ENCODE measurements at regions not wholly inside any gene's neighbourhood (a gene's known extent, or its start where the extent isn't known, plus 50 kb on each side); places are given as distances from the start of the nearest gene placed in this dataset.
"Not testable (repeated sequence)": the region's sequence is repeated elsewhere in the genome, so short reads cannot be mapped to it uniquely, and the experiment has no call there.

- no peak for DNase-seq (ENCODE audit: low spot score)
- POLR2A ChIA-PET (ENCODE audit: low non-redundant PET) = no interaction called here
- no peak for TF ChIP-seq CTCF (conservative IDR thresholded peaks at IDR 0.05; ENCODE audit: low read depth)
- CTCF ChIA-PET = interaction anchor here (0.7 kb wide), 1 partner anchor 39 kb away, joined by 4 read pairs; no protein-coding TSS in a partner anchor
- no peak overlapping the region for H3K27ac ChIP-seq
Observed at GRCh38 chr7:76139670-76140069, 62.0 kb upstream of the SRRM3 start.

- H3K27ac ChIP-seq; POLR2A ChIA-PET (ENCODE audit: low non-redundant PET); DNase-seq (ENCODE audit: low spot score): not testable (repeated sequence)
- CTCF ChIA-PET = interaction anchor here (0.6 kb wide), 1 partner anchor 104 kb away, joined by 4 read pairs; no protein-coding TSS in a partner anchor
Observed at GRCh38 chr7:76140259-76140658, 61.4 kb upstream of the SRRM3 start.

DNA sequence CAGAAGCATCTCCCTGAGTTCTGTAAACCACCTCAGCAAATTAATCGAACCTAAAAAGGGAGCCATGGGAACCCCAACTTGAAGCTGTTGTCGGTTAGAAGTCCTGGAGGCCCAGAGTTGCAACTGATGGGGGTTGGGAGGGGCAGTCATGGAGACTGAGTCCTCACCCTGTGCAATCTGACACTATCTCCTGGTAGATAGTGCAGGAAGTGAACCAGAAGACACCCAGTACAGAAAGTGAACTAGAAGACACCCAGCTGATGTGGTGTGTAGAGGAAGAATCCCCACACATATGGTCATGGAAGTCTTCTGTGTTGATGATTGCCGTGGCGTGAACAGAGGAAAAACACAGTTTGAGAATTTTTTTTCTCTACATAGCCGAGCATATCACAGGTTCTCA lies 58.8 kb upstream of the SRRM3 start:
- CTCF ChIA-PET = interaction anchor here (0.6 kb wide), 1 partner anchor 26 kb away, joined by 3 read pairs; no protein-coding TSS in a partner anchor
- no peak overlapping the region for H3K27ac ChIP-seq
- TF ChIP-seq CTCF (conservative IDR thresholded peaks at IDR 0.05; ENCODE audit: low read depth) = no peak
- POLR2A ChIA-PET (ENCODE audit: low non-redundant PET) = no interaction called here
- no peak for DNase-seq (ENCODE audit: low spot score)

- POLR2A ChIA-PET (ENCODE audit: low non-redundant PET); H3K27ac ChIP-seq; CTCF ChIA-PET; DNase-seq (ENCODE audit: low spot score): not testable (repeated sequence)
Observed at GRCh38 chr7:76144664-76145270, 56.9 kb upstream of the SRRM3 start.

DNA sequence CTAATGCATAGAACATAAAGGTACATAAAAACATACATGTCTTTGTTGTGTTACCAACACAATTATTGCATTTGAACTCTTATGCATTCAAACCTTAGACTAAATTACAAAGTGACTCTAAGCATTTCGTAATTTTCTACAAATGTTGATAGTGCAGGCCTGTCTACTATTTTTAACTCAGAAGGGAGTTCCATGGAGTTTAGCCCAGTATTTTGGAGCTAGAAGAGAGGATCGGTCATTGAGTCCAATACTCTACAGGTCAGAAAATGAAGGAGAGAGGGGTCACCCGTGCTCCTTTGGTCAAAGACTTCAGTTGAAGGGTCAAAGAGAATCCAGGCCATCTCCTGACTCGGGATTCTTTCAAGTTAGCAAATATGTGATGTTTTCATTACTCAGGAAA lies 55.3 kb upstream of the SRRM3 start:
- ChIA-PET POLR2A (ENCODE audit: low non-redundant PET) (no interaction called here), CTCF (no interaction called here)
- DNase-seq (ENCODE audit: low spot score) = no peak
- no peak for TF ChIP-seq CTCF (conservative IDR thresholded peaks at IDR 0.05; ENCODE audit: low read depth)
- H3K27ac ChIP-seq = no peak overlapping the region

- H3K27ac ChIP-seq; DNase-seq (ENCODE audit: low spot score); POLR2A ChIA-PET (ENCODE audit: low non-redundant PET); CTCF ChIA-PET: not testable (repeated sequence)
Observed at GRCh38 chr7:76148947-76149346, 52.7 kb upstream of the SRRM3 start.

DNA sequence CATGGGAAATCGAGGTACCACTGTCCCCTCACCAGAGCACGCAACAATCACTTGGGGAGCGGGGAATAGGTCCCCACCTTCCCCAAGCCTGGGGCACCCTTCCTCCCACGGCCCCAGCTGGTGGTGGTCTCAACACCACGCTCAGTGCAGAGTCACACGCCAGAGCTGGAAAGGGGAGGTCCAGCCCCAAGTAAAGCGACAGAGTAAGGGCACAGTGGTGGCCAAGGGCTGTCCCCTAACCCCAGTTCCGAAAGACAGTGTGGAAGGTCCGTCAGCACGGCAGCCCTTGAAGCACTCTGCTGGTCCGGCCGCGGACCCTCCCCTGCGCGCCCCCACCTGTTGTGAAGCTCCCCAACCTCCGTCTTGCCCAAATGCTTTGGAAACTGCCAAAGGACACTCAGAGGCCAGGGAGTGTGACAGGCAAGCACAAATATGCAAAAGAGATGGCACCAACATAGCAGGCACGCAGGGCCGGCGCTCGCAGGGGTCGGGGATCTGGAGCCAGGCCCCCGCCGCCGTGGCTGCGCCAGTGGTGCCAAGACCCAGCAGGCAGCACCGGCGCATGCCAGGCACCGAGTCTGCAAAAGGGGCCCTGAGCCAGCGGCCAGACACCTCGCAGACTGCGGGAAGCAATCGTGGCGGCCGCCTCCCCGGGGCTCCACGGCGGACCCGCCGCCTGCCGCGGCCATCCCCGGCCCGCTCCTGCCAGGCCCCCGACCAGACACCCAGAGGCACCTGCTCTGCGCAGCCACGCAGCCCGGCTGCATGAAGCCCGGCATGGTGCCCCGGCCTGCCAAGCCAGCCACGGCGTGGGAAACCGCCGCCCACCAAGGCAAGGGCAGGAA lies 51.6 kb upstream of the SRRM3 start:
- H3K27ac ChIP-seq = no peak overlapping the region
- POLR2A ChIA-PET (ENCODE audit: low non-redundant PET) = no interaction called here
- no peak for TF ChIP-seq CTCF (conservative IDR thresholded peaks at IDR 0.05; ENCODE audit: low read depth)
- CTCF ChIA-PET = interaction anchor here (0.7 to 0.8 kb wide), 2 partner anchors 28 to 54 kb away, joined by 3 read pairs; no protein-coding TSS in a partner anchor
- no peak for DNase-seq (ENCODE audit: low spot score)

Measured in RWPE1 (cell line).